Stimulated activated CD8-positive, alpha-beta memory T cell treated with anti-CD3 and anti-CD28 coated beads, Interleukin-2, amount 100 ng/mL, for 1 hour (primary cell): ENCODE measurements at regions not wholly inside any gene's neighbourhood (a gene's known extent, or its start where the extent isn't known, plus 50 kb on each side); places are given as distances from the start of the nearest gene placed in this dataset.
"Not testable (repeated sequence)": the region's sequence is repeated elsewhere in the genome, so short reads cannot be mapped to it uniquely, and the experiment has no call there.

Experiments
- DNase-seq, 2 donors: peaks; one replicate each; pipeline ENCODE4 v3.0.0-alpha.2; 2020; ENCODE audit warnings: low read depth in 2 of 2

- DNase-seq, result no peak
These were observed 173.4 kb upstream of the MYLIP start for GRCh38 chr6:15955484-15955883.

- no peak for DNase-seq
These were observed 175.6 kb upstream of the MYLIP start for GRCh38 chr6:15953152-15953880.

DNA sequence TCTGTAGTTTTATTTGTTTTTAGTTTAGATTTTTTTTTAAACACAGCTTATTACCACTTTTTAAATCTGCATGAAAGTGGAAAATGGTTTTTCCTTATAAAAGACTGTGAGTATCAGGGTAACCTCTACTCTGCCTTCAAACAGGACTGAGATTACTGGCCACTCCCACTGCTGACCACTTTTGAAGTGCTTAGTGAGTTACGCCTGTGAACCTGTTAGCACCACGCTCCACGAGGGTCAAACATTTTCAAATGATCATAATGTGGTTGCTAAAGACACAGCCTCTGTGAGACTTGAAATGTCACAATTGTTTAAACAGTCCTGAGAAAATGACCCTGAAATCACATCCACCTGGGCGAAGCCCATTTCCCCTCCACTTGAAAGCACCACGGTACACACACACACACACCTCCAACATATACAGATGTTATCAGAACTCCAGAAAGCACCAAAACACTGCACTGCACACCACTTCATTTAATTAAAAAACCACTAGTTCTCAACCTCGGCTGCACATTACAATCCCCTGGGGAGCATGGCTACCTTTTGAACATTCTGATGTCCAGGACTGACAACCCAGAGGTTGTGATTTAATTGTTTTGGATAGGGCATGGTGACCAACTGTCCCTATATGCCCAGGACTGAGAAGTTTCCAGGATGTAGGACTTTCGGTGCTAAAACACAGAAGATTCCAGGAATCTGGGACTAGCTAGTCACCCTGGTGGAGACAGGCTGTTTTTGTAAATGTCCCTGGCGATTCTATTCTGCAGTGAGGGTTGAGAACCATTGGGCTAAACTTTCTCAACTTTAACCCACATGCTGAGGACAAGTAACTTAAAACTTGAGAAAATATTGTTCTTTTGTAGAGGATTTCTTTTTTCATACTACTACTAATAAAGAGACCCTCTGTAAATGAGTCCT, 176.4 kb upstream of the MYLIP start:
- no peak for DNase-seq

DNA sequence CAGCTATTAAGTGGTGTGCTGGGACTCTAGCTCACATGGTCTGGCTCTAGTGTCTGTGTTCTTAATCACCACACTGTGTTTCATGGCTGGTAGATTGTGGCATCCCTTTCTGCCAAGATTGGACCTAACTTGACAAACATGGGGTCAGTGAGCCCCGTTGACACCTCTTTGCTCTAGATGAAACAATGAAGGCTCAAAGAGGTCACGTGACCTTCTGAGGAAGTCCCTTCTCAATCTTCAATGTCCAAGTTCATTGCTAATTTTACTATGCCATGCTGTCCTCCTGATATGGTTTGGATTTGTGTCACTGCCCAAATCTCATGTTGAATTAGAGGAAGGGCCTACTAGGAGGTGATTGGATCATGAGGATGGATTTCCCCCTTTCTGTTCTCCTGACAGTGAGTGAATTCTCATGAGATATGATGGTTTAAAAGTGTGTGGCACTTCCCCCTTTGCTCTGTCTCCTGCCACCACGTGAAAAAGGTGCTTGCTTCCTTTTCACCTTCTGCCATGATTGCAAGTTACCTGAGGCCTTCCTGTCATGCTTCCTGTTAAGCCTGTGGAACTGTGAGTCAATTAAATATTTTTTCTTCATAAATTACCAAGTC, 177.8 kb upstream of the MYLIP start:
- DNase-seq, result no peak

- DNase-seq, result no peak
These were observed 178.9 kb upstream of the MYLIP start for GRCh38 chr6:15949982-15950381.

GRCh38 chr6:15948930-15949900, 179.7 kb upstream of the MYLIP start:
- no peak for DNase-seq

DNA sequence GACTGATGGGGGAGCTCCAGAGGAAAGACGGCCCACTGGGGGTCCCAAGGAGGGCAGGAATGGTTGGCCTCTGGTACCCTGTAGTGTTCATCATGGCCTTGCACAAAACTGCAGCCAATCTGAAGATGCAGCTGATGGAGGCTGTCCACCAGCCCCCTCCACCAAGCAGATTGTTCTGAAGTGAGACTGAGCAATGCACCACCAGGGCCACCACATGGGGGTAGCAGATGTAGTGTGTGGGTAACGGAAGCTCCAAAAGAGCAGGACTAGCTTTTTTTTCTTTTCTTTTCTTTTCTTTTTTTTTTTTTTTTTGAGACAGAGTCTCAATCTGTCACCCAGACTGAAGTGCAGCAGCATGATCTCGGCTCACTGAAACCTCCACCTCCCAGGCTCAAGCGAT, 181.0 kb upstream of the MYLIP start:
- DNase-seq, result no peak

GRCh38 chr6:15947436-15947835, 181.4 kb upstream of the MYLIP start:
- DNase-seq, result no peak

- DNase-seq, result no peak
These were observed 182.0 kb upstream of the MYLIP start for GRCh38 chr6:15946701-15947385.

- DNase-seq, result no peak
These were observed 183.2 kb upstream of the MYLIP start for GRCh38 chr6:15945593-15946159.

DNA sequence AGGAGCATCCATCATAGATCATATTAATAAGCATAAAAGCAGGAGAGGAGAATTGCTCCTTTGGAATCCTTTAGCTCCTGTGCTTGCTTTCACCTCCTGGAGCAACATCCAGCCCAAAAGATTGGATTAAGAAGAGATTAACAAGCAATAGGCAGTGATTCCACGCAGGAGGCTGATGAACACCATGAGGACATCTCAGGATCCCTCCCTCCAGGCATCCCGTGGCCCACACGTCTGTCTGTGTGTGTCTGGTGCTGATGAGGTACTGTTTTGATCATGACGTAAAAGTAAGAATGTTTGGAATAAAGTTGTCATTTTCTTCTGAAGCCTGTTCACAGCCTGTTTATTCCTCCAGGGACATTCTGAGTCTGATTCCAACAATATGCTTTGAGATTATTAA, 185.5 kb upstream of the MYLIP start:
- DNase-seq, result no peak

DNA sequence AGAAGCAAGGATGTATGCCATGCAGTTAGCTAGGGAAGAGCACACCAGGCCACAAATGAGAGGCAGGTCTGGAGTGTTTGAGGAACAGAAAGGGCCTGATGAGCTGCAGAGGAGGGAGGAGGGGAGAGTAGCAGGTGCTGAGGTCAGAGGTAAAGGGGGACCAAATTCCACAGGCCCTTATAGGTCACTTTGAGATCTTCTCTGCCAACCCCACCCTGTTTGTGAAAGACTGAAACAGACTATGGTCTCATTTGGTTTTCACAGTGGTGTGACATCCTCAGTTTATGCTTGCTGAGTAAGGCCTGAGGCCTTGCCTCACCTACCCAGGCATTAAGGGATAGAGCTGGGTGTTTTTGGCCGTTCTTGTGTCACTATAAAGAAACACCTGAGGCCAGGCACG, 187.7 kb upstream of the MYLIP start:
- no peak for DNase-seq

DNA sequence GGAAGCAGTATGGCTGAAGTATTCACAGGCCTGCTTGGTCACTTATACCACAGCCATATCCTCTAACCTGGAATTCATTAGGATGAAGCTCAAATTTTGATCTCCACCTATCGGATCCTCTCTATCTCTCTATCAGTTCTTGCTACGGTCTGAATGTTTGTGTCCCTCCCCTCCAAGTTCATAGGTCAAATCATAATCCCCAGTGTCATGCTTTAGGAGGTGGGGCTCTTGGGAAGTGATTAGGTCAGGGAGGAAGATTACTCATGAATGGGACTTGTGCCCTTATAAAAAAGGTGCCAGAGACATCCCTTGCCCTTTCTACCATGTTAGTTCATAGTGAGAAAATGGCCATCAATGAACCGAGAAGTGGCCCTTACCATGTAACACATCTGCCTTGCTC, 190.8 kb upstream of the MYLIP start:
- no peak for DNase-seq

DNA sequence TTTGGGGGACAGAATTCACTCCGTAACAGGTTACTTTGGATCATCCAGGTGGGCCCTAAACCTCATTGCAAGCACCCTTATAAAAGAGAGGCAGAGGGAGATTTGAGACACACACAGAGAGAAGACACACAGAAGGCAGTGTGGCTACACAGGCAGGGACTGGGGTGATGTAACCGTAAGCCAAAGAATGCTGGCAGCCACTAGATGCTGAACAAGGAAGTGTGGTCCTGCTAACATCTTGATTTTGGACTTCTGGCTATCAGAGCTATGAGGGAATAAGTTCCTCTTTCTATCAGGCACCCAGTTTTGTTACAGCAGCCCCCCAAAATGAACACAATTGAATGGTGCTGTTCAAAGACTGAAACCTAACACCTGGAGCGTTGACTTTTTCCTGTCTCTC, 191.3 kb upstream of the MYLIP start:
- no peak for DNase-seq

- DNase-seq, result no peak
These were observed 192.4 kb upstream of the MYLIP start for GRCh38 chr6:15936503-15936902.

- no peak for DNase-seq
These were observed 193.2 kb upstream of the MYLIP start for GRCh38 chr6:15935661-15936060.

- DNase-seq, result not testable (repeated sequence)
These were observed 197.2 kb upstream of the MYLIP start for GRCh38 chr6:15931697-15932096.

DNA sequence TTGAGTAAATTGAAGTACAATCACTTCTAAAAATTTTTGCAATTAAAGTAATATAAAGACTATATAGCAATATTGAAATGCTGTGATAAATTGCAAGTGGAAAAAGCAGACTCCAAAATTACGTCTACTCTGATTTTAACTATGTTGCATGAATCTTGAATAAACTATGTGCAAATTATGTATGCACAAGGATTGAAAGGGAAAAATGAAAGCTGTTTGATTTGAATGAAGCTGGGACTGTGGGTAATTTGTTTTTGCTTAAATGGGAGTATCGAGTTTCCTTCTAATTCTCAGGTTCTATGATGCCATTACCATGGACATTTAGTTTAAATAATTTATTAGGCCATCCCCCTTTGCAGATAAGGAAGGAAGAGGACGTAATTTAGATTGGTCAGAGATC, 198.7 kb upstream of the MYLIP start:
- no peak for DNase-seq

GRCh38 chr6:15929685-15930084, 199.2 kb upstream of the MYLIP start:
- DNase-seq, result no peak

GRCh38 chr6:15927531-15928225, 201.2 kb upstream of the MYLIP start:
- no peak for DNase-seq
